Spleen (tissue), 11 donors: ENCODE measurements at regions not wholly inside any gene's neighbourhood (a gene's known extent, or its start where the extent isn't known, plus 50 kb on each side); places are given as distances from the start of the nearest gene placed in this dataset.

Experiments used
- DNase-seq: peaks from one replicate; pipeline ENCODE4 v3.0.0-alpha.2; 2020
- H3K27ac ChIP-seq, 8 donors: fragments of 200-600 bp; sonication (generic) in 7 of 8; 1 replicate in 4 of 8; 2 replicates in 4 of 8; pipeline versions ENCODE4 v1.5.0 to v1.8.0; 2016 to 2021; ENCODE audit warnings: inconsistent platforms in 4 of 8, mild to moderate bottlenecking in 4 of 8, moderate library complexity in 1 of 8
- H3K27me3 ChIP-seq, 7 donors: fragments of 200-600 bp; sonication (generic) in 6 of 7; replicated peaks in 1 of 7; 1 replicate in 4 of 7; 2 replicates in 3 of 7; pipeline versions ENCODE4 v1.5.0 to v1.8.0; 2016 to 2021; ENCODE audit warnings: inconsistent platforms in 3 of 7, mild to moderate bottlenecking in 1 of 7
- H3K36me3 ChIP-seq, 6 donors: fragments of 200-600 bp; sonication (generic) in 5 of 6; 1 replicate in 4 of 6; 2 replicates in 2 of 6; pipeline versions ENCODE4 v1.5.0 to v1.8.0; 2016 to 2021; ENCODE audit warnings: inconsistent platforms in 2 of 6
- H3K4me1 ChIP-seq, 6 donors: fragments of 200-600 bp; sonication (generic) in 5 of 6; 1 replicate in 3 of 6; 2 replicates in 3 of 6; pipeline versions ENCODE4 v1.5.0 to v1.8.0; 2016 to 2021; ENCODE audit warnings: inconsistent platforms in 3 of 6
- H3K4me3 ChIP-seq, 8 donors: fragments of 200-600 bp; sonication (generic) in 7 of 8; 1 replicate in 4 of 8; 2 replicates in 4 of 8; pipeline versions ENCODE4 v1.5.0 to v1.8.0; 2016 to 2021; ENCODE audit warnings: inconsistent platforms in 4 of 8, mild to moderate bottlenecking in 4 of 8, moderate library complexity in 2 of 8
- H3K9me3 ChIP-seq, 8 donors: fragments of 200-600 bp; sonication (generic) in 7 of 8; 1 replicate in 4 of 8; 2 replicates in 4 of 8; pipeline versions ENCODE4 v1.5.0 to v1.8.0; 2016 to 2021; ENCODE audit warnings: inconsistent platforms in 4 of 8
- POLR2A ChIP-seq, 3 donors: fragments of 450-650 bp; IDR thresholded peaks; one replicate each; pipeline ENCODE4 v1.5.1; 2017; ENCODE audit warnings: antibody characterized with exemption in 3 of 3, mild to moderate bottlenecking in 1 of 3
- POLR2AphosphoS5 ChIP-seq, 3 donors: sonication (generic); formaldehyde crosslinking; IDR thresholded peaks; one replicate each; pipeline ENCODE4 v1.5.1; 2017; ENCODE audit warnings: antibody characterized with exemption in 3 of 3
- WGBS, 5 donors: extraction: QIAGEN DNeasy Blood & Tissue Kit in 3 of 5; methylation state at CpG; one replicate each; pipeline versions ENCODE4 v1.1.5 to v1.1.7; 2013 to 2018; 5-methylcytosine and 5-hydroxymethylcytosine counted together
- intact Hi-C: fragments of 100-400 bp; cut with DNase I; formaldehyde crosslinking; loops from one replicate; pipeline ENCODE4 v1.15.0; 2023; ENCODE audit warnings: low total_unique reads
- microRNA-seq, 3 donors: library from miRNA; unstranded; fragments of <30 nt; microRNA quantifications; one replicate each; pipeline versions ENCODE4 to v1.1.0, GENCODE V29; 2019 to 2020
- small RNA-seq, 4 donors: library from RNA; depleted of rRNA; stranded (forward); fragments of <200 nt; gene quantifications; one replicate each; pipeline ENCODE3, GENCODE V24; 2016
- TF ChIP-seq, protein P1 (sequence below), 11 experiments: fragments of 200-600 bp in 7 of 11; fragments of 450-650 bp in 4 of 11; sonication (generic) in 4 of 11; IDR thresholded peaks in 8 of 11; conservative IDR thresholded peaks in 3 of 11; 1 replicate in 7 of 11; 2 replicates in 4 of 11; pipeline versions ENCODE4 v1.4.0 to v1.8.0; 2016 to 2021; ENCODE audit warnings: antibody characterized with exemption in 11 of 11, inconsistent platforms in 4 of 11, mild to moderate bottlenecking in 1 of 11
- donor health status: healthy with polysubstance abuse.
- donor health status: DM: no; HTN: no; CAD: no; lungs with moderate emphysema.
- donor health status: DM: no; HTN: no; CAD: no.
- donor health status: Bipolar disorder and iron deficiency.
- donor health status: healthy.
- donor health status: DM: no; HTN: no; CAD: no.
- donor health status: DM: yes; HTN: yes; CAD: no.

DNA sequence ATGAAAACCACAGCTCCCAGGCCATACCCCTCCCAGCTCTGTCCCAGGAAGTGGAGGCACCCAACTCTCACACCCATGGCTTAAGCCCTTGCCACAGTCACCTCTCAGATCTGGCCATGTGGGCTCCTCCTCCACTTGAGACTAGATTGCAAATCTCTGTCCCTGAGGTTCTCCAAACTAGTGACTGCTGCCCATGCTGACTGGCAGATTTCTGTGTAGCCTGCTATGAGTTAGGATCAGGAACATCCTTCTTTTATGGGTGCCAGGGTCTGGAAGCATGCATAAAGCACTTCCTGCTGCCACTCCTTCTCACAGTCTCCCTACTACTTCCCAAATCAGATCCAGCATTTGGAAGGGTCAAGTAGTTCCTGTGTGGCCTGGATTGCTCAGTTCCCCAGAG, 59.6 kb upstream of the GOLIM4 start:
- TF ChIP-seq POLR2AphosphoS5 (IDR thresholded peaks at IDR 0.05): no peak
- TF ChIP-seq, protein P1, sequence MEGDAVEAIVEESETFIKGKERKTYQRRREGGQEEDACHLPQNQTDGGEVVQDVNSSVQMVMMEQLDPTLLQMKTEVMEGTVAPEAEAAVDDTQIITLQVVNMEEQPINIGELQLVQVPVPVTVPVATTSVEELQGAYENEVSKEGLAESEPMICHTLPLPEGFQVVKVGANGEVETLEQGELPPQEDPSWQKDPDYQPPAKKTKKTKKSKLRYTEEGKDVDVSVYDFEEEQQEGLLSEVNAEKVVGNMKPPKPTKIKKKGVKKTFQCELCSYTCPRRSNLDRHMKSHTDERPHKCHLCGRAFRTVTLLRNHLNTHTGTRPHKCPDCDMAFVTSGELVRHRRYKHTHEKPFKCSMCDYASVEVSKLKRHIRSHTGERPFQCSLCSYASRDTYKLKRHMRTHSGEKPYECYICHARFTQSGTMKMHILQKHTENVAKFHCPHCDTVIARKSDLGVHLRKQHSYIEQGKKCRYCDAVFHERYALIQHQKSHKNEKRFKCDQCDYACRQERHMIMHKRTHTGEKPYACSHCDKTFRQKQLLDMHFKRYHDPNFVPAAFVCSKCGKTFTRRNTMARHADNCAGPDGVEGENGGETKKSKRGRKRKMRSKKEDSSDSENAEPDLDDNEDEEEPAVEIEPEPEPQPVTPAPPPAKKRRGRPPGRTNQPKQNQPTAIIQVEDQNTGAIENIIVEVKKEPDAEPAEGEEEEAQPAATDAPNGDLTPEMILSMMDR (IDR thresholded peaks at IDR 0.05 in 8 of 11, conservative IDR thresholded peaks at IDR 0.05 in 3 of 11): no peak
- TF ChIP-seq POLR2A (IDR thresholded peaks at IDR 0.05): no peak
- no peaks in the 10 kb centered on the region for H3K4me1 ChIP-seq
- intact Hi-C loops: no loop called here
- H3K27me3 ChIP-seq: no peaks in the 10 kb centered on the region
- H3K27ac ChIP-seq: no peak overlapping the region
- no peaks in the 10 kb centered on the region for H3K36me3 ChIP-seq
- H3K9me3 ChIP-seq: peaks cover 0 to 26% (median 21%) of the 10 kb centered on the region in 8 donors
- no peak for DNase-seq
- H3K4me3 ChIP-seq: no peak overlapping the region

DNA sequence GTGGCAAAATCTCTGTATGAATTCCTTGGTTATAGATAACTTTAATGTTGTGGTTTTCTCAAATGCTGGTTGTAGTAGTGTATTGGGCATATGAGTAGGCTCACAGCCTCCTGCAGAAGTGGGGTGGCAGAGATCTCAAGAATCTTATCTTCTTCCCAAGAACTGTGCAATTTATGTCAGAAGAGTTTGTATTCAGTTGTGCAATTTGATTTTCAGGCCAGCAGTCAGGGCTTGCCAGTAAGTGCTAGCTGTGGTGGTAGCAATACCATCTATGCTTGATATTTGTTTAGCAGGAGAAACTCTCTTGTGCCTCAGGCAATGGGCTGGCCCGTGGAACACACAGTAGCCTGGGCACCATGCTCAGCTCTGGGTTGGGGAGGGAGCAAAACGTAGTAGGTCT, 58.4 kb upstream of the GOLIM4 start:
- Histone ChIP-seq H3K27me3 (no peaks in the 10 kb centered on the region), H3K4me3 (no peak overlapping the region), H3K36me3 (no peaks in the 10 kb centered on the region), H3K27ac (no peak overlapping the region), H3K9me3 (peaks cover 0 to 26% (median 21%) of the 10 kb centered on the region in 8 donors), H3K4me1 (no peaks in the 10 kb centered on the region)
- intact Hi-C loops: no loop called here
- WGBS, 5 donors: 67 to 87% (median 79%) methylated on average over 2 of the region's 2 CpGs
- DNase-seq: no peak
- TF ChIP-seq, protein P1 (IDR thresholded peaks at IDR 0.05 in 8 of 11, conservative IDR thresholded peaks at IDR 0.05 in 3 of 11): no peak

DNA sequence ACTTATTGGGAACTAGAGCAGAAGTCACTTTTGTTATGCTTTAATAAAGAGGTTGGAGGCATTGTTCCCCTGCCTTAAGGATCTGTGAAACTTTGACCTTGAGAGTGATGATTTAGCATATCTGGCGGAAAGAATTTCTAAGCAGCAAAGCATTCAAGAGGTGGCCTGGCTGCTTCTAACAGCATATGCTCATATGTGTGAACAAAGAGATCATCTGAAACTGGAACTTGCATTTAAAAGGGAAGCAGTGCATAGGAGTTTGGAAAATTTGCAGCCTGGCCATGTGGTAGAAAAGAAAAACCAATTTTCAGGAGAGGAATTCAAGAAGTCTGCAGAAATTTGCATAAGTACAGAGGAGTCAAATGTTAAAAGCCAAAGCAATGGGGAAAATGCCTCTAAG, 56.4 kb upstream of the GOLIM4 start:
- Histone ChIP-seq H3K36me3 (no peaks in the 10 kb centered on the region), H3K27ac (no peak overlapping the region), H3K4me1 (no peaks in the 10 kb centered on the region), H3K27me3 (no peaks in the 10 kb centered on the region), H3K4me3 (no peak overlapping the region), H3K9me3 (peaks cover 0 to 26% (median 21%) of the 10 kb centered on the region in 8 donors)
- intact Hi-C loops: no loop called here
- DNase-seq: no peak
- TF ChIP-seq POLR2A (IDR thresholded peaks at IDR 0.05) (no peak), POLR2AphosphoS5 (IDR thresholded peaks at IDR 0.05) (no peak)
- TF ChIP-seq, protein P1 (IDR thresholded peaks at IDR 0.05 in 8 of 11, conservative IDR thresholded peaks at IDR 0.05 in 3 of 11): no peak
- 93 to 100% (median 96%) methylated on average over 1 of the region's 1 CpG for WGBS, 5 donors

Small RNA genes lying in the stretch of these regions (microRNA-seq; reads per million reads assigned to microRNA genes)
- 0.28 to 1.4 (median 0.35) reads per million in 3 donors for gene MIR551B

Small RNA genes lying in the stretch of these regions (small RNA-seq; reads per million reads assigned to genes)
- gene MIR551B (0 to 0.23 (median 0) reads per million in 4 donors), gene RNU2-20P (0 to 0.14 (median 0.09) reads per million in 4 donors)
